K562 (cell line): ENCODE measurements at regions not wholly inside any gene's neighbourhood (a gene's known extent, or its start where the extent isn't known, plus 50 kb on each side); places are given as distances from the start of the nearest gene placed in this dataset.

Experiments used
- ATAC-seq: fragments of 200-7000 bp; cut with Tn5 transposase; 3 replicates; pipeline ENCODE4 v1.9.1; 2020; ENCODE audit warnings: moderate library complexity
- BruUV-seq: library from RNA; stranded (reverse); fragments of 400-500 nt; replicated peaks from 2 replicates; lab custom pipeline; 2021; lab: Mats Ljungman, UMichigan
- CTCF ChIA-PET: fragments of 300-600 bp; formaldehyde crosslinking; extraction: SDS; loops from one replicate; lab custom pipeline; 2021; ENCODE audit warnings: low intra/inter-chr PET ratio; lab: Yijun Ruan, JAX
- POLR2A ChIA-PET: fragments of 300-600, 350-650 bp; sonication (Branson Sonifier 250); formaldehyde crosslinking; extraction: SDS; loops from one replicate; lab custom pipeline; 2021; ENCODE audit warnings: antibody characterized with exemption, inconsistent platforms; lab: Yijun Ruan, JAX
- DNase-seq, 4 experiments: peaks; one replicate each; pipeline versions ENCODE4 v3.0.0 to v3.0.0-alpha.2; 2011 to 2018; ENCODE audit warnings: low spot score in 3 of 4, mixed read lengths in 3 of 4; ENCODE audit errors: extremely low read depth in 1 of 4
- FAIRE-seq: peaks from 2 replicates; lab custom pipeline; 2011; peaks lifted over from hg19 to GRCh38; lab: Jason Lieb, UNC
- H2AFZ ChIP-seq: 2 replicates; pipeline ENCODE4 v1.6.0; 2011; ENCODE audit warnings: low read depth, low read length, control low read depth, inconsistent platforms
- H3K27ac ChIP-seq: fragments of 200-600 bp; 3 replicates; pipeline ENCODE4 v1.8.0; 2011; ENCODE audit warnings: low read depth, mild to moderate bottlenecking, control low read depth, inconsistent platforms, low read length, moderate library complexity, mixed read lengths; ENCODE audit errors: extremely low read depth
- H3K27me3 ChIP-seq, 2 experiments: fragments of 300-600 bp in 1 of 2; 2 replicates in 1 of 2; 3 replicates in 1 of 2; pipeline versions ENCODE4 v1.6.0 to v1.8.0; 2011; ENCODE audit warnings: inconsistent platforms in 2 of 2, low read length in 2 of 2, mild to moderate bottlenecking in 1 of 2, mixed read lengths in 1 of 2, moderate library complexity in 1 of 2; ENCODE audit not compliant: control insufficient read depth in 2 of 2, insufficient read depth in 2 of 2
- H3K36me3 ChIP-seq: fragments of 300-600 bp; 3 replicates; pipeline ENCODE4 v1.8.0; 2011; ENCODE audit warnings: mild to moderate bottlenecking, low read length, inconsistent platforms; ENCODE audit not compliant: control insufficient read depth, insufficient read depth
- H3K4me1 ChIP-seq, 2 experiments: fragments of 200-600 bp in 1 of 2; replicated peaks in 1 of 2; 2 replicates in 1 of 2; 3 replicates in 1 of 2; pipeline versions ENCODE4 v1.5.1 to v1.8.0; 2011; ENCODE audit warnings: inconsistent platforms in 2 of 2, low read length in 2 of 2, mild to moderate bottlenecking in 1 of 2, mixed read lengths in 1 of 2, moderate library complexity in 1 of 2; ENCODE audit not compliant: control insufficient read depth in 2 of 2, insufficient read depth in 2 of 2
- H3K4me2 ChIP-seq: 2 replicates; pipeline ENCODE4 v1.6.1; 2011; ENCODE audit warnings: low read length, control low read depth, inconsistent platforms, mixed read lengths; ENCODE audit not compliant: insufficient read depth
- H3K4me3 ChIP-seq: fragments of 200-600 bp; sonication (generic), shearing (Covaris generic); 2 replicates; pipeline ENCODE4 v1.5.1; 2016; ENCODE audit warnings: control low read depth, inconsistent platforms
- H3K79me2 ChIP-seq: fragments of 200-600 bp; 3 replicates; pipeline ENCODE4 v1.8.0; 2011; ENCODE audit warnings: low read length, inconsistent platforms; ENCODE audit not compliant: control insufficient read depth, insufficient read depth
- H3K9ac ChIP-seq, 2 experiments: 2 replicates each; pipeline versions ENCODE4 v1.6.0 to v1.6.1; 2011; ENCODE audit warnings: low read depth in 2 of 2, low read length in 2 of 2, control low read depth in 1 of 2, inconsistent platforms in 1 of 2, mild to moderate bottlenecking in 1 of 2, mixed read lengths in 1 of 2; ENCODE audit not compliant: insufficient read depth in 1 of 2
- H3K9me1 ChIP-seq: one replicate; pipeline ENCODE4 v1.6.0; 2011; ENCODE audit warnings: inconsistent platforms, mild to moderate bottlenecking, low read length, moderate library complexity; ENCODE audit not compliant: control insufficient read depth, insufficient read depth
- H3K9me3 ChIP-seq: replicated peaks from 2 replicates; pipeline ENCODE4 v1.5.1; 2011; ENCODE audit warnings: low read depth, low read length, inconsistent platforms; ENCODE audit not compliant: control insufficient read depth, insufficient read depth
- H4K20me1 ChIP-seq: replicated peaks from 2 replicates; pipeline ENCODE4 v1.6.1; 2011; ENCODE audit warnings: low read length, inconsistent platforms, mixed read lengths; ENCODE audit not compliant: control insufficient read depth, insufficient read depth
- C11orf30 ChIP-seq: fragments of 450-650 bp; IDR thresholded peaks from 2 replicates; pipeline ENCODE4 v1.6.1; 2016; ENCODE audit warnings: low read depth, mild to moderate bottlenecking
- CEBPG ChIP-seq, 3 experiments: fragments of 200-800 bp in 1 of 3; sonication (Bioruptor generic) in 1 of 3; sonication (generic) in 1 of 3; formaldehyde crosslinking in 1 of 3; IDR thresholded peaks in 2 of 3; conservative IDR thresholded peaks in 1 of 3; 2 replicates each; pipeline versions ENCODE4 v1.6.1 to v1.8.0; 2016 to 2022; ENCODE audit warnings: missing compliant biosample characterization in 2 of 3, missing genetic modification characterization in 2 of 3, mild to moderate bottlenecking in 1 of 3, missing genetic modification reagents in 1 of 3
- CHD1 ChIP-seq: fragments of 200-600 bp; sonication (generic); IDR thresholded peaks from one replicate; pipeline ENCODE4 v1.6.1; 2012; ENCODE audit warnings: mild to moderate bottlenecking, moderate library complexity, low read length, inconsistent platforms
- GTF2F1 ChIP-seq: IDR thresholded peaks from 2 replicates; pipeline ENCODE4 v1.6.1; 2011; ENCODE audit warnings: low read depth, low read length, improper control_type of control experiment
- IFI16 ChIP-seq: fragments of 250-450 bp; sonication (Bioruptor Pico); IDR thresholded peaks from 2 replicates; pipeline ENCODE4 v2.1.2; 2022; ENCODE audit warnings: mild to moderate bottlenecking, inconsistent platforms
- KLF10 ChIP-seq: fragments of 250-450 bp; sonication (Bioruptor Pico); IDR thresholded peaks from 2 replicates; pipeline ENCODE4 v1.6.1; 2021; ENCODE audit warnings: matching md5 sums
- NONO ChIP-seq, 2 experiments: fragments of 200-400 bp in 1 of 2; fragments of 450-650 bp in 1 of 2; formaldehyde crosslinking in 1 of 2; IDR thresholded peaks; 2 replicates each; pipeline ENCODE4 v1.6.1; 2017; ENCODE audit warnings: low read depth in 2 of 2, mild to moderate bottlenecking in 2 of 2, moderate library complexity in 2 of 2, low read length in 1 of 2
- RFX5 ChIP-seq: IDR thresholded peaks from 2 replicates; pipeline ENCODE4 v1.6.1; 2011; ENCODE audit warnings: low read depth, mild to moderate bottlenecking, improper control_type of control experiment, low read length
- SRSF7 ChIP-seq: fragments of 200-400 bp; formaldehyde crosslinking; optimal IDR thresholded peaks from 2 replicates; pipeline ENCODE3; 2017; ENCODE audit warnings: mild to moderate bottlenecking, low read depth, low read length
- STAT5B ChIP-seq: fragments of 250-450 bp; sonication (Bioruptor Pico); IDR thresholded peaks from 2 replicates; pipeline ENCODE4 v1.8.0; 2021; ENCODE audit warnings: mild to moderate bottlenecking, inconsistent platforms
- ZNF354B ChIP-seq: fragments of 250-450 bp; sonication (Bioruptor Pico); IDR thresholded peaks from 2 replicates; pipeline ENCODE4 v1.4.0; 2020
- ZNF445 ChIP-seq: fragments of 250-450 bp; sonication (Bioruptor Pico); IDR thresholded peaks from 2 replicates; pipeline ENCODE4 v1.4.0; 2020; ENCODE audit warnings: low read depth, mild to moderate bottlenecking, moderate library complexity
- ZNF589 ChIP-seq: fragments of 200-800 bp; sonication (Bioruptor generic); IDR thresholded peaks from 2 replicates; pipeline ENCODE4 v1.6.1; 2016; ENCODE audit warnings: low read depth, missing genetic modification characterization, missing compliant biosample characterization
- WGBS: fragments of 100-300 bp; shearing (Covaris generic); methylation state at CpG from one replicate; pipeline ENCODE4 v1.1.6; 2016; ENCODE audit warnings: low coverage, mixed read lengths; ENCODE audit not compliant: insufficient coverage; ENCODE audit errors: missing lambda C conversion rate; 5-methylcytosine and 5-hydroxymethylcytosine counted together
- in situ Hi-C: fragments of 300-500 bp; cut with MboI; formaldehyde crosslinking; loops from 4 replicates; pipeline ENCODE4 v1.15.0; 2018; ENCODE audit warnings: inconsistent platforms, mixed read lengths
- intact Hi-C: fragments of 100-400 bp; cut with micrococcal nuclease; formaldehyde crosslinking; loops from 2 replicates; pipeline ENCODE4 v1.14.2; 2022
- TF ChIP-seq, protein P1 (sequence below): fragments of 250-450 bp; sonication (Bioruptor Pico); IDR thresholded peaks from 2 replicates; pipeline ENCODE4 v1.5.0; 2021; ENCODE audit warnings: mild to moderate bottlenecking, borderline replicate concordance
- TF ChIP-seq, protein P2 (sequence below): sonication (generic); formaldehyde crosslinking; IDR thresholded peaks from 2 replicates; pipeline ENCODE4 v1.8.0; 2022; ENCODE audit warnings: missing genetic modification reagents, mild to moderate bottlenecking, moderate library complexity, borderline replicate concordance
- TF ChIP-seq, protein P3 (sequence below): fragments of 200-400 bp; formaldehyde crosslinking; IDR thresholded peaks from 2 replicates; pipeline ENCODE4 v1.6.1; 2017; ENCODE audit warnings: mild to moderate bottlenecking, low read depth, low read length, moderate library complexity

DNA sequence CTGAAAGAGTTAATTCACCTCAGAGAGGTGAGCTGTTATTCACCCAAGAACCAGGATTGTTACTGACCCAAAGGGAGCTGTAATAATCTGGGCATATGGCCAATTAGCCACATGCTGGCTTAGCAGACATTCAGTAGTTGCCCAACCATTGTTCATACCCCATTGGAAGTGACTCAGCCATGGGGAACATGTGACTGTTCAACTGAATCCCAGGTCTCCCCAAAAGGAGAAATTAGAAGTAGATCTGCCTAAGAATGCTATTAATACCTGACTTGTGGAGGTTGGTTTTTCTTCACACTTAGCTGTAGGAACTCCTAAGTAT, 272.6 kb upstream of the UBE2E3 start (continued):
- TF ChIP-seq, protein P1, sequence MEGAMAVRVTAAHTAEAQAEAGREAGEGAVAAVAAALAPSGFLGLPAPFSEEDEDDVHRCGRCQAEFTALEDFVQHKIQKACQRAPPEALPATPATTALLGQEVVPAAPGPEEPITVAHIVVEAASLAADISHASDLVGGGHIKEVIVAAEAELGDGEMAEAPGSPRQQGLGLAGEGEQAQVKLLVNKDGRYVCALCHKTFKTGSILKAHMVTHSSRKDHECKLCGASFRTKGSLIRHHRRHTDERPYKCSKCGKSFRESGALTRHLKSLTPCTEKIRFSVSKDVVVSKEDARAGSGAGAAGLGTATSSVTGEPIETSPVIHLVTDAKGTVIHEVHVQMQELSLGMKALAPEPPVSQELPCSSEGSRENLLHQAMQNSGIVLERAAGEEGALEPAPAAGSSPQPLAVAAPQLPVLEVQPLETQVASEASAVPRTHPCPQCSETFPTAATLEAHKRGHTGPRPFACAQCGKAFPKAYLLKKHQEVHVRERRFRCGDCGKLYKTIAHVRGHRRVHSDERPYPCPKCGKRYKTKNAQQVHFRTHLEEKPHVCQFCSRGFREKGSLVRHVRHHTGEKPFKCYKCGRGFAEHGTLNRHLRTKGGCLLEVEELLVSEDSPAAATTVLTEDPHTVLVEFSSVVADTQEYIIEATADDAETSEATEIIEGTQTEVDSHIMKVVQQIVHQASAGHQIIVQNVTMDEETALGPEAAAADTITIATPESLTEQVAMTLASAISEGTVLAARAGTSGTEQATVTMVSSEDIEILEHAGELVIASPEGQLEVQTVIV (CRISPR knock-in tag): no peak
- TF ChIP-seq, protein P2, sequence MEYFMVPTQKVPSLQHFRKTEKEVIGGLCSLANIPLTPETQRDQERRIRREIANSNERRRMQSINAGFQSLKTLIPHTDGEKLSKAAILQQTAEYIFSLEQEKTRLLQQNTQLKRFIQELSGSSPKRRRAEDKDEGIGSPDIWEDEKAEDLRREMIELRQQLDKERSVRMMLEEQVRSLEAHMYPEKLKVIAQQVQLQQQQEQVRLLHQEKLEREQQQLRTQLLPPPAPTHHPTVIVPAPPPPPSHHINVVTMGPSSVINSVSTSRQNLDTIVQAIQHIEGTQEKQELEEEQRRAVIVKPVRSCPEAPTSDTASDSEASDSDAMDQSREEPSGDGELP: no peak
- no peak for TF ChIP-seq RFX5
- TF ChIP-seq CEBPG (CRISPR knock-in tag; IDR thresholded peaks at IDR 0.05): no peak
- peak in 1 of 2 experiments; percentile 72; a peak in 3 of 4 replicates for TF ChIP-seq CEBPG (tag; conservative IDR thresholded peaks at IDR 0.05 in 1 of 2, IDR thresholded peaks at IDR 0.05 in 1 of 2)
- TF ChIP-seq ZNF354B: no peak
- no peak for TF ChIP-seq IFI16
- TF ChIP-seq, all 486 proteins: peak for 6

DNA sequence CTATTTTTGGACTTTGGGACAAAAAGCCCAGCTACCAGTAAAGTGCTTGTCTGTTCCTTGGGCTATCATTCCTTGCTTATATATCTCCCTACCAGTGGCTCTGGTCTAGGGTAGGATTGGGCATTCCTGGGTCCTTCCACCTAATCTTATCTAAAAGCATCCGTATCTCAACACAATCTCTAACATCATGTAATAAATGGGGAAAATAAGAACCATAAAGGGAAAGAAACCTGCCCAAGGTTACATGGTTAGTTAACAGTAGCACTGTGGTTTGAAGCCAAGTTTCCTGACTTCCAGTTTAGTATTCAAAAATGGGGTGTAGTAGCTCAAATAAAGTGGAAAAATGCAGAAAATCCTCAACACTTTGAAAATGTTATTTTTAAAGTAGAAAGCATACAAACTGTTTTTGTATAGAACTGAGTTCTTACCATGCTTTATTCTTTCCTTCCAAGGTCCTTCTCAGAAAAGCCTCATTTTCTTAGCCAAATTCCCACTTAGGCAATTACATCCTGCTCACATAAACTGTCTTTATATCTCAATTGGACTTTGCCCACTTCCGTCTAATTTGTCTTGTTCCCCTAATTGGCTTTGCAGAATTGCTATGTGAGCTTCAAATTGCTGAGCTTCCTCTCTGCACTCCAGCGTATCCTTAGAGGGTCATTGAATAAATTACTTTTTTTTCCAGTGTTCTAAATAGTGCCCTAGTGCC, 273.1 kb upstream of the UBE2E3 start:
- ChIA-PET CTCF (no interaction called here), POLR2A (interaction anchor here (0.6 to 1.0 kb wide), 4 partner anchors 8 to 627 kb away, joined by 3 read pairs; no protein-coding TSS in a partner anchor)
- H3K9me1 ChIP-seq: no peaks in the 10 kb centered on the region
- 6% methylated on average over 3 of the region's 3 CpGs for WGBS
- no peak overlapping the region for H3K9ac ChIP-seq
- H3K27me3 ChIP-seq: no peaks in the 10 kb centered on the region
- H3K4me2 ChIP-seq: no peak overlapping the region
- H4K20me1 ChIP-seq: no peaks in the 10 kb centered on the region
- in situ Hi-C loops (no loop called here), intact Hi-C loops (no loop called here)
- DNase-seq: no peak
- BruUV-seq: no TSS peak
- peaks cover 0 to 11% of the 10 kb centered on the region in 2 experiments; a peak in 1 of 5 replicates for H3K4me1 ChIP-seq
- H3K9me3 ChIP-seq: no peaks in the 10 kb centered on the region
- no peak for ATAC-seq
- no peak for FAIRE-seq
- no peak overlapping the region for H3K27ac ChIP-seq
- peaks cover 10% of the 10 kb centered on the region; the same call in 2 of the 3 replicates for H3K79me2 ChIP-seq
- no peak overlapping the region for H3K4me3 ChIP-seq
- no peak overlapping the region for H2AFZ ChIP-seq
- H3K36me3 ChIP-seq: no peaks in the 10 kb centered on the region
- TF ChIP-seq NONO (IDR thresholded peaks at IDR 0.05; ENCODE audit: low read depth in 2 of 2, low read length in 1 of 2): no peak
- no peak for TF ChIP-seq C11orf30
- no peak for TF ChIP-seq KLF10 (CRISPR knock-in tag)
- no peak for TF ChIP-seq ZNF445 (CRISPR knock-in tag)
- TF ChIP-seq ZNF589 (CRISPR knock-in tag): no peak
- TF ChIP-seq, protein P3, sequence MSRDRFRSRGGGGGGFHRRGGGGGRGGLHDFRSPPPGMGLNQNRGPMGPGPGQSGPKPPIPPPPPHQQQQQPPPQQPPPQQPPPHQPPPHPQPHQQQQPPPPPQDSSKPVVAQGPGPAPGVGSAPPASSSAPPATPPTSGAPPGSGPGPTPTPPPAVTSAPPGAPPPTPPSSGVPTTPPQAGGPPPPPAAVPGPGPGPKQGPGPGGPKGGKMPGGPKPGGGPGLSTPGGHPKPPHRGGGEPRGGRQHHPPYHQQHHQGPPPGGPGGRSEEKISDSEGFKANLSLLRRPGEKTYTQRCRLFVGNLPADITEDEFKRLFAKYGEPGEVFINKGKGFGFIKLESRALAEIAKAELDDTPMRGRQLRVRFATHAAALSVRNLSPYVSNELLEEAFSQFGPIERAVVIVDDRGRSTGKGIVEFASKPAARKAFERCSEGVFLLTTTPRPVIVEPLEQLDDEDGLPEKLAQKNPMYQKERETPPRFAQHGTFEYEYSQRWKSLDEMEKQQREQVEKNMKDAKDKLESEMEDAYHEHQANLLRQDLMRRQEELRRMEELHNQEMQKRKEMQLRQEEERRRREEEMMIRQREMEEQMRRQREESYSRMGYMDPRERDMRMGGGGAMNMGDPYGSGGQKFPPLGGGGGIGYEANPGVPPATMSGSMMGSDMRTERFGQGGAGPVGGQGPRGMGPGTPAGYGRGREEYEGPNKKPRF: no peak
- no peak for TF ChIP-seq SRSF7
- TF ChIP-seq STAT5B (CRISPR knock-in tag): no peak
- TF ChIP-seq CHD1: no peak
- no peak for TF ChIP-seq GTF2F1
